ENCODE measurements at regions not wholly inside any gene's neighbourhood (a gene's known extent, or its start where the extent isn't known, plus 50 kb on each side); places are given as distances from the start of the nearest gene placed in this dataset.

- TF ChIP-seq POLR2A (IDR thresholded peaks at IDR 0.05; ENCODE audit: extremely low read depth, insufficient read length) (no peak), MAX (IDR thresholded peaks at IDR 0.05; ENCODE audit: low read depth, low read length) (no peak)
Measured at GRCh38 chr12:38601949-38602348, 285.4 kb downstream of the ALG10B start.
